ENCODE measurements at regions not wholly inside any gene's neighbourhood (a gene's known extent, or its start where the extent isn't known, plus 50 kb on each side); places are given as distances from the start of the nearest gene placed in this dataset.

- no peak for TF ChIP-seq RXRA (IDR thresholded peaks at IDR 0.05)
- TF ChIP-seq HNF4G (IDR thresholded peaks at IDR 0.05) = no peak
- TF ChIP-seq ATF3 (IDR thresholded peaks at IDR 0.05) = no peak
These were observed 111.2 kb upstream of the ID2 start (continued) for GRCh38 chr2:8570637-8571036.

DNA sequence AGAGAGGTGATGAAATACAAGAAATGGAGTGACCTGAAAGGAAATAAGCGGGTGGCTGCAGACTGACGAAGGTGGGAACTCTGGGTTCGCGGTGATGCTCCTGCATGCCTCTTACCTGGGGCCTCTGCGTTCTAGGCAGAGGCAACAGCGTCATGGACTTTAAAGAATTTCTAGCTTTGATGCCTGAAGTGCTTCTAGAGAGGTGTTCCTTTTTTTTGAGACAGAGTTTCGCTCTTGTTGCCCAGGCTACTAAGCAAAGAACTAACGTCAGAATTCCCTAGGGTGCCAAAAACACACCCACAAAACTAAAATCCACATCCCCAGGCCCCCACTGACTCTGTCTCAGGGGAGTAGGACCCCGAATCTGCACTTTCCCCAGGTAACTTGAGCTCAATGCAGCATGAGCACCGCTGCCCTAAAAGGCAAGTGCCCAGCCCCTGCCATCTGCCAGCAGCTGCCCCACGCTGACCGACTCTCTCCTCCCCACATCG lies 110.5 kb upstream of the ID2 start:
- H3K4me1 ChIP-seq (ENCODE audit: control insufficient read depth in 4 of 4, insufficient read depth in 4 of 4, low read length in 3 of 4) = peaks cover 0 to 11% (median 1%) of the 10 kb centered on the region in 4 donors
- H3K9me3 ChIP-seq (ENCODE audit: control insufficient read depth in 4 of 4, low read length in 3 of 4) = no peaks in the 10 kb centered on the region
- no peak for TF ChIP-seq RXRA (IDR thresholded peaks at IDR 0.05)
- TF ChIP-seq ATF3 (IDR thresholded peaks at IDR 0.05) = no peak
- no peak for TF ChIP-seq RAD21 (IDR thresholded peaks at IDR 0.05)
- no peak for TF ChIP-seq FOXA2 (IDR thresholded peaks at IDR 0.05)
- DNase-seq (ENCODE audit: low spot score) = no peak
- H3K27me3 ChIP-seq (ENCODE audit: control insufficient read depth in 4 of 4, insufficient read depth in 4 of 4, low read length in 3 of 4) = no peaks in the 10 kb centered on the region
- no peak overlapping the region for H3K4me3 ChIP-seq (ENCODE audit: low read depth in 1 of 3, low read length in 3 of 3)
- H3K9ac ChIP-seq (ENCODE audit: low read depth in 1 of 2, low read length in 2 of 2) = no peak overlapping the region
- no peak overlapping the region for H3K27ac ChIP-seq (ENCODE audit: low read depth in 1 of 2, low read length in 2 of 2)
- H3K36me3 ChIP-seq (ENCODE audit: control insufficient read depth in 4 of 4, insufficient read depth in 3 of 4, low read depth in 1 of 4, low read length in 3 of 4) = no peaks in the 10 kb centered on the region
- WGBS = 90% methylated on average over 13 of the region's 13 CpGs

DNA sequence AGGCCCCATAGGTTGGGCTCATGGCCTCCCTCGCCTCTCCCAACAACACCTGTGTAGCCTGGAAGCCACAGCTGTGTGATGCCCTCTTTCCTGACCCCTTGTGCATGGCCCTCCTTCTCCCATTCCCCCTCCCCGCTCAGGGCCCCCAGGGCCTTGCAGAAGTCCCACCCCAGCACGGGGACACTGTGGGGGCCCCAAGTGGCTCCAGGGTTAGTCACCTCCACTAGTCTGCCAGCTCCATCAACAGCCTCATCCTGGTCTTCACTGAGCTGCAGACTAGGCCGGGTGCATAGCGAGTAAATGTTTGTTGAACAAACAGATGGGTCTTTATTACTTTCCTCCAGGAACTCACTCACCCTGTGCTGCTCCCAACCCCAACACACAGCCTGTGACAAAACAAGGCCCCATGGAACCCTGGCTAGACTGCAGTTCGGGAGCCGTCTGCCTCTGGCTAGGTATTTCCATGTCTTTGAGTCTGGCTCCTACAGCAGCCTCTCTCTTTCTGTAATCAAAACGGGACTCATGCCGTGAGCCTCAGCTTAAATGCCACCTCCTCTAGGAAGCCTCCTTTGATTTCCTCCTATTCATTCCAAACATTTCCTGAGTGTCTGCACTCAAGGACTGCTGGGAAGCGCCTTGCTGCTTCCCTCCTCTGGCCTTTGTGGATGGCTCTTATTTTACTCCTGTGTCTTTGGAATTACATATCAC lies 109.9 kb upstream of the ID2 start:
- DNase-seq (ENCODE audit: low spot score) = no peak
- H3K9ac ChIP-seq (ENCODE audit: low read depth in 1 of 2, low read length in 2 of 2) = no peak overlapping the region
- H3K4me1 ChIP-seq (ENCODE audit: control insufficient read depth in 4 of 4, insufficient read depth in 4 of 4, low read length in 3 of 4) = peaks cover 0 to 11% (median 2%) of the 10 kb centered on the region in 4 donors
- no peaks in the 10 kb centered on the region for H3K27me3 ChIP-seq (ENCODE audit: control insufficient read depth in 4 of 4, insufficient read depth in 4 of 4, low read length in 3 of 4)
- H3K9me3 ChIP-seq (ENCODE audit: control insufficient read depth in 4 of 4, low read length in 3 of 4) = no peaks in the 10 kb centered on the region
- TF ChIP-seq GABPA (IDR thresholded peaks at IDR 0.05 in 1 of 2, conservative IDR thresholded peaks at IDR 0.05 in 1 of 2) (no peak), ATF3 (IDR thresholded peaks at IDR 0.05) (no peak), RAD21 (IDR thresholded peaks at IDR 0.05) (peak in 1 of 2 donors; percentile 2)
- H3K27ac ChIP-seq (ENCODE audit: low read depth in 1 of 2, low read length in 2 of 2) = no peak overlapping the region
- no peaks in the 10 kb centered on the region for H3K36me3 ChIP-seq (ENCODE audit: control insufficient read depth in 4 of 4, insufficient read depth in 3 of 4, low read depth in 1 of 4, low read length in 3 of 4)
- 72% methylated on average over 10 of the region's 10 CpGs for WGBS
- H3K4me3 ChIP-seq (ENCODE audit: low read depth in 1 of 3, low read length in 3 of 3) = no peak overlapping the region

GRCh38 chr2:8572712-8573233 lies 109.1 kb upstream of the ID2 start:
- Histone ChIP-seq H3K9me3 (ENCODE audit: control insufficient read depth in 4 of 4, low read length in 3 of 4) (no peaks in the 10 kb centered on the region), H3K36me3 (ENCODE audit: control insufficient read depth in 4 of 4, insufficient read depth in 3 of 4, low read depth in 1 of 4, low read length in 3 of 4) (no peaks in the 10 kb centered on the region), H3K27ac (ENCODE audit: low read depth in 1 of 2, low read length in 2 of 2) (no peak overlapping the region), H3K27me3 (ENCODE audit: control insufficient read depth in 4 of 4, insufficient read depth in 4 of 4, low read length in 3 of 4) (no peaks in the 10 kb centered on the region), H3K9ac (ENCODE audit: low read depth in 1 of 2, low read length in 2 of 2) (no peak overlapping the region), H3K4me1 (ENCODE audit: control insufficient read depth in 4 of 4, insufficient read depth in 4 of 4, low read length in 3 of 4) (peaks cover 0 to 11% (median 2%) of the 10 kb centered on the region in 4 donors), H3K4me3 (ENCODE audit: low read depth in 1 of 3, low read length in 3 of 3) (no peak overlapping the region)
- TF ChIP-seq GABPA (IDR thresholded peaks at IDR 0.05 in 1 of 2, conservative IDR thresholded peaks at IDR 0.05 in 1 of 2) (no peak), YY1 (IDR thresholded peaks at IDR 0.05) (no peak), HNF4A (conservative IDR thresholded peaks at IDR 0.05) (no peak), FOXA2 (IDR thresholded peaks at IDR 0.05) (no peak)
- DNase-seq (ENCODE audit: low spot score) = no peak
- WGBS = 97% methylated on average over 12 of the region's 12 CpGs
